Erythroblast (primary cell): ENCODE measurements at regions not wholly inside any gene's neighbourhood (a gene's known extent, or its start where the extent isn't known, plus 50 kb on each side); places are given as distances from the start of the nearest gene placed in this dataset.

Source experiments
- GATA1 ChIP-seq: IDR thresholded peaks from 2 replicates; pipeline ENCODE4 v1.6.1; 2011; ENCODE audit warnings: low read depth, mild to moderate bottlenecking, control low read depth, low read length, moderate library complexity
- POLR2A ChIP-seq: IDR thresholded peaks from 2 replicates; pipeline ENCODE4 v1.6.1; 2011; ENCODE audit warnings: mild to moderate bottlenecking, low read length

- TF ChIP-seq POLR2A, result no peak
- TF ChIP-seq GATA1, result no peak
Measured at GRCh38 chr18:67216846-67217245, 299.7 kb downstream of the DSEL start.
